GM18508 (cell line): ENCODE measurements at regions not wholly inside any gene's neighbourhood (a gene's known extent, or its start where the extent isn't known, plus 50 kb on each side); places are given as distances from the start of the nearest gene placed in this dataset.

ENCODE experiments used
- ATAC-seq: cut with Tn5 transposase; IDR thresholded peaks from one replicate; pipeline ENCODE4 v1.9.1; 2021; ENCODE audit warnings: moderate number of reproducible peaks; ENCODE audit not compliant: insufficient read depth, unreplicated experiment

- ATAC-seq = no peak
Observed at GRCh38 chr9:786405-786804, 55.1 kb upstream of the DMRT1 start.

- ATAC-seq = no peak
Observed at GRCh38 chr9:788777-789176, 52.7 kb upstream of the DMRT1 start.
